Stimulated activated CD4-positive, alpha-beta T cell treated with anti-CD3 and anti-CD28 coated beads, Interleukin-4, amount 100 ng/mL, for 48 hours (primary cell): ENCODE measurements at regions not wholly inside any gene's neighbourhood (a gene's known extent, or its start where the extent isn't known, plus 50 kb on each side); places are given as distances from the start of the nearest gene placed in this dataset.

ENCODE experiments used
- DNase-seq, 2 donors: peaks; one replicate each; pipeline ENCODE4 v3.0.0-alpha.2; 2020; ENCODE audit warnings: low read depth in 2 of 2

DNA sequence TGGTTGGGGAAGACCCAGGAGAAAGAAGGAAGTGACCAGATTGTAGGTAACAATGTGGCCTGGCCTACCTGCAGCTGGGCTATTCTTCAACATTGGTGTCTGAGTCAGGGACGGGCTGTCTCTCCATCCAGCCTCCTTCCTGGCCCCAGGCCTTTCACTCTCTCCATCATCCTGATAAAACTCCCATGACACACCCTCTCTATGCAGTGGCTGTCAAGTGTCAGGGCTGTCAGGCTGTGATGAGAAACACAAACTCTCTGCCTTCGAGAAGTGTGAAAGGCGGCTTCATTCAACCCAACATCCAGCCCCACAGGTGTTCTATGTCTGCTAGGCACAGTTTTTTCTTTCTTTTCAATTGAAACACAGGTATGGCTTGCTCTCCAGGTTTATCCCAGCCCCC lies 153.3 kb upstream of the VSTM2B start:
- DNase-seq = no peak

GRCh38 chr19:29372921-29373797 lies 152.6 kb upstream of the VSTM2B start:
- DNase-seq = no peak

GRCh38 chr19:29375429-29376119 lies 150.2 kb upstream of the VSTM2B start:
- no peak for DNase-seq

DNA sequence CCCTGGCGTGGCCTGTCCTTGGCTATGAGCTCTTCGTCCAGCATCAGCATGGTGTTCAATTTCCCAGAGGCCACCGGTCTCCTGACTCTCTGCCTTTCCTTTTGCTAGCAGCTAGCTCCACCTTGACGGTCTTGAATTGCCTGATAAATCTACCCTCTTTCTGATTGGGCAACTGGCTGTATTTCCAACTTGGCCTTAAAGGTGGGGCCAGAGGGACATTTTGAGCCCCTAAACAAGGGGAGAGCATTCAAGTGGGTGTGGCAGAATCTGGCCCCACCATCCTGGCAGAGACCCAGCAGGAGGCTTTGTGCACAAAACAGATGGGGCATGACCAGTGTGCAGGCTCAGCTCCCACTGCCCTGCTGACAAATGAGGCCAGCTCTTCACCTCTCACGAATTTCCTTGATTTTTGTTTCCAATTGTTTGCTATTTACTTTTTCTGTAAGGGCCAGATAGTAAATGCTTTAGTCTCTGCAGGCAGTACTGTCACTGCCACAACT lies 148.9 kb upstream of the VSTM2B start:
- no peak for DNase-seq

- no peak for DNase-seq
These were observed 147.7 kb upstream of the VSTM2B start for GRCh38 chr19:29378126-29378525.

DNA sequence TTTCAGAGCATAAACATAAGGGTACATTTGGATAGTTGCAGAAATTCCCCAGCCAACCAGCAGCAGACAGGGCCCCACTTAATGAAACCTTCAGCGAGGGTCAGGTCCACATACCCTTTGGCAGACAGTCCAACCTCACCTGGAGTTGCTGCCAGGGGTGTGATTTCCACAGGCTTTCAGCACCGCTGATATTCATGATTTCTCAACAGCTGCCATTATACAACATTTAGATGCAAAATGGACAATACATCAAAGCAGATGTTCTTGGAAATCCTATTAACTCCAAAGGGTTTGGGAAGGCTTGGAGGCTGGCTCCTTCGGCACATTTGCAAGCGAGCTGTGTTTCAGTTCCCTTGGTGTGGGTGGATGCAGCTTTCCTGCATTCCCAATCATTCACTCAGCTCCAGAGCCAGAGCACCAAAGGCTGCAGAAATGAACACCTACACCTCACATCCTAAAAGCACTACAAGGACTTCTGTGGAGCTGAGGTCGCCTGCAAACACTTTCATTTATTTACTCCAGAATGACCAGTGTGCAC lies 147.2 kb upstream of the VSTM2B start:
- no peak for DNase-seq

GRCh38 chr19:29379257-29380021 lies 146.4 kb upstream of the VSTM2B start:
- no peak for DNase-seq

DNA sequence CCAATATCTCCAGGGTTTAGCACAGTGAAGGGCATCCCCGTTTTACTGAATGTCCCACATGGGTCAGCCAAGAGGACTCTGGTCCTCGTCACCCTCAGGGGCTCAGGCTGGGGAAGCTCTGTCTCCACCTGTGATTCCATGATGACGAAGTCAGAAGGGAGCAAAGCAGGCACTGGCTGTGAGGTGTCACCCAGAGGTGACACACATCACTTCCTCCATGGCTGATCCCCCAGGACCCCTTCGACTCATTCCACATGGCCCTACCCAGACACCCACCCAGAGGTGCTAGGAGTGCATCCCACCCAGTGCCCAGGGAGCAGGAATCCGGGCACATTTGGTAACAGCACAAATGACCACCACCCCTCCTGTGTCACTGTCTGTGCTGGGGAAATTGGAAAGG lies 145.2 kb upstream of the VSTM2B start:
- DNase-seq = no peak

- no peak for DNase-seq
These were observed 144.2 kb upstream of the VSTM2B start for GRCh38 chr19:29381353-29382203.

DNA sequence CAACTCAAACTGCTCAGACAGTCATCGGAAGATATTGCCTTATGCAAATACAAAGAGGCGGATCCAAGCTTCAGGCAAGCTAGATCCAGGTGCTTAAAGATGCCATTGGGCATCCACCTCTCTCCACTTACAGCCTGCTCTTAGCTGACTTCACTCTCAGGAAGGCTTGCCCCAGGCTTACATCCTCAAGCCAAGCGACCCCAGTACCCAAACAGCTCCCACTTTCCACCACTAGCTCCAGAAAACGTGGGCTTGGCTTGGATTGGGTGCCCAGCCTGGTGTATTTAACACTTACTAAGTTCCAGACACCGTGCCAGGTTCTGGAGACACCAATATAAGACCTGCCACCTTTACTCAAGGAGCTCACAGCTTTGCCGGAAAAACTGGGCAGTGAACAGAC lies 142.1 kb upstream of the VSTM2B start:
- DNase-seq = no peak

GRCh38 chr19:29384656-29385055 lies 141.1 kb upstream of the VSTM2B start:
- DNase-seq = no peak

GRCh38 chr19:29385191-29385795 lies 140.5 kb upstream of the VSTM2B start:
- DNase-seq = no peak

GRCh38 chr19:29386970-29387369 lies 138.8 kb upstream of the VSTM2B start:
- DNase-seq = no peak

GRCh38 chr19:29387586-29387985 lies 138.2 kb upstream of the VSTM2B start:
- DNase-seq = no peak

DNA sequence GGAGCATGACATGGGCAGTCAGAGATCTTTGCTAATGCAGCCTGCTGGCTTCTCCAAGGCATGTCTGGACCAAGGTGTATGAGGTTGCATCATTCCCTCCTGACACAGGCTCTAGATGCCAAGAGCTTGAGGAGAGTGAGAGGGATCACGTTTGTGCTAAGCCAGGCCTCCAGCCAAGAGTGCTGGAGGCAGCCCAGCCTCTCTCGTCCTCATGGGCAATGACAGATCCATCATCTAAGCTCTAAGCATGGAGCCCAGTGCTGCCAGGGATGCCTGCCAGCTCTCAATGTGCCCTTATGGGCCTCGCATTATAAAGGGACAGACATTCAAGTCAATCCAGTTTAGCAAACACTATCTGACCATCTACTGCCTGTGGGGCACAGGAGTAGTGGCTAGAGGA lies 136.3 kb upstream of the VSTM2B start:
- DNase-seq = no peak

- DNase-seq = no peak
These were observed 135.1 kb upstream of the VSTM2B start for GRCh38 chr19:29390742-29391141.

DNA sequence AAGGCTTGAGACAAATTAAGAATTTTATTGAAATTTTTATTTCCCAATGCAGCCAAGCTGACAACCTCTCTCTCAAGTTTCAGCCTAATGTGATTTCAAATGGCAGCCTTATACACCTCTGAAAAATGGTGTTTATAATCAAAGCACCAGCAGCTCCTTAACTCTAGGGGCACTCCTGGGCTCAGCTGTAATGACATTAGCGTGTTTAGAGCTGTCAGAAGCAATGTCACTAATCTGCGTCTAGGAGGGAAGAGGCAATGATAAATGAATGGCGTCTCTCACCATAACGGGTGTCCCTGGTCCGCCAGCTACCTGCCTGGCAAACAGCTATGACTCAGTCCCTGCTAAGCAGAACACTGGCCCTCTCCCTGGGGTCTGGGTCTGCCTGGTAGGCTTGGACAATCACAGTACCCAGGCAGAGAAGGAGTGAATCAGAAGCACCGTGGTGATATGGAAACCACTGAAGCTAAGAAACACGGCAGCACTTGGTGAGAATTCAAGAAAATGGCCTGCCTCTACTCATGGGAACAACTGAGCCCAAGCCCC lies 131.8 kb upstream of the VSTM2B start:
- no peak for DNase-seq

DNA sequence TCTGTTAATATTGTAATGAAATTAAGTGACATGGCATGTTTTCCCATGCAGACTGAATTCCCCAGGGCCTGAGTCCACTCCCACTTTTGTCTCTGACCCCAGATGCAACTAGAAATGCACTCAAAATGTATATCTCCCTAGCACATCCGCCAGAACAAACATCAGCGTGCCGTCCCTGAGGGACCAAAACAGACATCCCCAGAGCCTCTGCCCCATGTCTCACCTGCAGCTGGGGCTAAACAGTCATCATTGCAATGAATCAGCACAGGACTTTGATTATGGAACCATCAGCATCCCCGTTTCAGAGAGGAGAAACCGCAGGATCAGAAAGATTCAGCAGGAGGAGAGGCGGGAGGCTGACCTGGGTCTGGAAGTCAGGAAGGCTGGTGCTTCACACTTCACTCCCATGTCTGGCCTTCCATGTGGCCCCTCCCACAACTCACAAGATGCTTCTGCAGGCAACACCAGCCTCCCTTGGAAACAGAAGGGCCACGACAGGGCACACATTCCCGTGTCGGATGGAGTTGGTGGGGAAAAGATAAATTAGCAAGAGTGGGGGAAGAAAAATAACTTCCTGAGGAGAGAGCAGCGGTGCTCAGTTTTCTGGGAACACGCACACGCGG lies 130.6 kb upstream of the VSTM2B start:
- DNase-seq = no peak

DNA sequence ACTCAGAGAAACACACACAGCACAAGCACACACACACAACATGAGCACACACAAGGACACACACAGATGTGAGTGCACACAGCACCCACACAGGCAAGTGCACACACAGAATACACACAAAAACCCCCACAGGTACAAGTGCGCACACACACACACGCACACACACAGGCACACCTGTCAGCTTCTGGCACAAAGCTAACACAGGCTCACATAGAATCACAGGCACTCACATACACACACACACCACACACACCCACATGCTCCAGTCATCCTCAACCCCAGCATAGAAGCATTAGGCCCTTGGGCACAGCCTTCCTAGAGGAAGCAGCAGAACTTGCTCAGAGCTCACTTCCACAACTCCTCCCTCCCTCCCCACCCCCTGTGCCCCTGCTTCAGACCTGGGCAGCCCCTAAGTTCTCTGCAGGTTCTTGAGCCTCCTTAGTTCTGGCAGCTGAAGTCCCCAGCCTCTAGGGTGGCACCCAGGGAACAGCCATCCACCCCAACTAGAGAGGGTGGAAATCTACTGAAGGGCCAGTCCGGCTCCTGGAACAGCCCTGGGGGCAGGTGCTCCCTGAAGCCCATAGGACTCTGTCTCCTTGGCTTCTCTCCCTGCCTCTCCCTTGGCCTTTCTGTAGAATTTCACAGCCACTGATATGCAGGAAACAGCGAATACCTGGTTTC lies 129.9 kb upstream of the VSTM2B start:
- DNase-seq = no peak
